HAP-1 (cell line): ENCODE measurements at regions not wholly inside any gene's neighbourhood (a gene's known extent, or its start where the extent isn't known, plus 50 kb on each side); places are given as distances from the start of the nearest gene placed in this dataset.
"Not testable (repeated sequence)": the region's sequence is repeated elsewhere in the genome, so short reads cannot be mapped to it uniquely, and the experiment has no call there.

Source experiments
- DNase-seq, 2 experiments: peaks; one replicate each; pipeline ENCODE4 v3.0.0-alpha.2; 2016 to 2020; ENCODE audit warnings: low spot score in 2 of 2
- H3K27me3 ChIP-seq: fragments of 250-450 bp; sonication (Bioruptor Pico); 2 replicates; pipeline ENCODE4 v1.5.1; 2020; ENCODE audit warnings: low read depth, mild to moderate bottlenecking, moderate library complexity
- H3K36me3 ChIP-seq: fragments of 250-450 bp; sonication (Bioruptor Pico); replicated peaks from 2 replicates; pipeline ENCODE4 v1.5.1; 2020; ENCODE audit warnings: mild to moderate bottlenecking
- H3K4me1 ChIP-seq: fragments of 250-450 bp; sonication (Bioruptor Pico); 2 replicates; pipeline ENCODE4 v1.5.1; 2020; ENCODE audit warnings: mild to moderate bottlenecking
- H3K4me3 ChIP-seq: fragments of 250-450 bp; sonication (Bioruptor Pico); 2 replicates; pipeline ENCODE4 v1.5.1; 2020; ENCODE audit warnings: mild to moderate bottlenecking, moderate library complexity
- H3K9me3 ChIP-seq: fragments of 250-450 bp; sonication (Bioruptor Pico); 2 replicates; pipeline ENCODE4 v1.5.1; 2020; ENCODE audit warnings: mild to moderate bottlenecking, moderate library complexity
- in situ Hi-C: fragments of 300-500 bp; cut with MboI; formaldehyde crosslinking; loops from 3 replicates; pipeline ENCODE4 v1.14.3; 2020; ENCODE audit warnings: low sequenced_read_pairs, inconsistent platforms, mixed read lengths

GRCh38 chr3:23729362-23729761 lies 76.4 kb upstream of the UBE2E1 start:
- in situ Hi-C loops, H3K9me3 ChIP-seq, H3K4me3 ChIP-seq, H3K27me3 ChIP-seq, H3K36me3 ChIP-seq: not testable (repeated sequence)
- peak in 1 of 2 experiments; percentile 26 for DNase-seq
- peaks cover 18% of the 10 kb centered on the region for H3K4me1 ChIP-seq

- peaks cover 19% of the 10 kb centered on the region for H3K4me1 ChIP-seq
- DNase-seq: no peak
- in situ Hi-C loops: no loop called here
- H3K9me3 ChIP-seq: no peaks in the 10 kb centered on the region
- H3K27me3 ChIP-seq: no peaks in the 10 kb centered on the region
- H3K36me3 ChIP-seq: no peaks in the 10 kb centered on the region
- H3K4me3 ChIP-seq: no peak overlapping the region
Measured at GRCh38 chr3:23734481-23734880, 71.3 kb upstream of the UBE2E1 start.

- Histone ChIP-seq H3K4me3 (no peak overlapping the region), H3K4me1 (peaks cover 20% of the 10 kb centered on the region), H3K36me3 (no peaks in the 10 kb centered on the region), H3K27me3 (no peaks in the 10 kb centered on the region), H3K9me3 (no peaks in the 10 kb centered on the region)
- in situ Hi-C loops: no loop called here
- no peak for DNase-seq
Measured at GRCh38 chr3:23735062-23735461, 70.7 kb upstream of the UBE2E1 start.

- DNase-seq: peak in 1 of 2 experiments; percentile 52
- H3K36me3 ChIP-seq: no peaks in the 10 kb centered on the region
- in situ Hi-C loops: no loop called here
Measured at GRCh38 chr3:23735535-23736326, 70.0 kb upstream of the UBE2E1 start.

GRCh38 chr3:23738944-23739343 lies 66.8 kb upstream of the UBE2E1 start:
- H3K36me3 ChIP-seq: no peaks in the 10 kb centered on the region
- no peaks in the 10 kb centered on the region for H3K9me3 ChIP-seq
- in situ Hi-C loops: no loop called here
- peaks cover 25% of the 10 kb centered on the region for H3K4me1 ChIP-seq
- H3K27me3 ChIP-seq: no peaks in the 10 kb centered on the region
- peak in 1 of 2 experiments; percentile 50 for DNase-seq
- H3K4me3 ChIP-seq: no peak overlapping the region

More at GRCh38 chr3:23735535-23736326, 70.0 kb upstream of the UBE2E1 start:
- Histone ChIP-seq H3K9me3 (no peaks in the 10 kb centered on the region), H3K27me3 (no peaks in the 10 kb centered on the region), H3K4me1 (peaks cover 25% of the 10 kb centered on the region), H3K4me3 (no peak overlapping the region)

GRCh38 chr3:23739536-23739935 lies 66.2 kb upstream of the UBE2E1 start:
- Histone ChIP-seq H3K27me3 (no peaks in the 10 kb centered on the region), H3K4me1 (peaks cover 25% of the 10 kb centered on the region), H3K36me3 (no peaks in the 10 kb centered on the region), H3K4me3 (no peak overlapping the region), H3K9me3 (no peaks in the 10 kb centered on the region)
- DNase-seq: no peak
- in situ Hi-C loops: no loop called here

GRCh38 chr3:23740517-23740965 lies 65.2 kb upstream of the UBE2E1 start:
- Histone ChIP-seq H3K4me1 (peaks cover 23% of the 10 kb centered on the region), H3K36me3 (no peaks in the 10 kb centered on the region), H3K9me3 (no peaks in the 10 kb centered on the region), H3K27me3 (no peaks in the 10 kb centered on the region), H3K4me3 (no peak overlapping the region)
- DNase-seq: no peak
- in situ Hi-C loops: no loop called here

- DNase-seq: no peak
- in situ Hi-C loops: no loop called here
- no peak overlapping the region for H3K4me3 ChIP-seq
Measured at GRCh38 chr3:23741036-23741706, 64.6 kb upstream of the UBE2E1 start.

GRCh38 chr3:23743141-23743784 lies 62.5 kb upstream of the UBE2E1 start:
- no peak for DNase-seq
- H3K27me3 ChIP-seq: no peaks in the 10 kb centered on the region
- H3K36me3 ChIP-seq: no peaks in the 10 kb centered on the region
- in situ Hi-C loops: no loop called here
- H3K4me1 ChIP-seq: peaks cover 23% of the 10 kb centered on the region
- H3K9me3 ChIP-seq: no peaks in the 10 kb centered on the region
- H3K4me3 ChIP-seq: no peak overlapping the region

More at GRCh38 chr3:23741036-23741706, 64.6 kb upstream of the UBE2E1 start:
- Histone ChIP-seq H3K36me3 (no peaks in the 10 kb centered on the region), H3K9me3 (no peaks in the 10 kb centered on the region), H3K27me3 (no peaks in the 10 kb centered on the region), H3K4me1 (peaks cover 20% of the 10 kb centered on the region)

- no peak for DNase-seq
- peaks cover 9% of the 10 kb centered on the region for H3K4me1 ChIP-seq
- no peak overlapping the region for H3K4me3 ChIP-seq
- no peaks in the 10 kb centered on the region for H3K36me3 ChIP-seq
- no peaks in the 10 kb centered on the region for H3K9me3 ChIP-seq
- in situ Hi-C loops: no loop called here
- H3K27me3 ChIP-seq: no peaks in the 10 kb centered on the region
Measured at GRCh38 chr3:23746441-23746840, 59.3 kb upstream of the UBE2E1 start.

GRCh38 chr3:23747841-23748240 lies 57.9 kb upstream of the UBE2E1 start:
- Histone ChIP-seq H3K4me3 (no peak overlapping the region), H3K36me3 (no peaks in the 10 kb centered on the region), H3K4me1 (peaks cover 16% of the 10 kb centered on the region), H3K27me3 (no peaks in the 10 kb centered on the region), H3K9me3 (no peaks in the 10 kb centered on the region)
- in situ Hi-C loops: no loop called here
- no peak for DNase-seq

GRCh38 chr3:23748398-23749110 lies 57.2 kb upstream of the UBE2E1 start:
- in situ Hi-C loops: no loop called here
- H3K4me3 ChIP-seq: no peak overlapping the region
- H3K4me1 ChIP-seq: peaks cover 16% of the 10 kb centered on the region
- no peak for DNase-seq
- H3K36me3 ChIP-seq: no peaks in the 10 kb centered on the region
- H3K27me3 ChIP-seq: no peaks in the 10 kb centered on the region
- H3K9me3 ChIP-seq: no peaks in the 10 kb centered on the region

- no peaks in the 10 kb centered on the region for H3K9me3 ChIP-seq
- DNase-seq: no peak
- in situ Hi-C loops: no loop called here
- no peak overlapping the region for H3K4me3 ChIP-seq
- peaks cover 16% of the 10 kb centered on the region for H3K4me1 ChIP-seq
- H3K36me3 ChIP-seq: no peaks in the 10 kb centered on the region
- no peaks in the 10 kb centered on the region for H3K27me3 ChIP-seq
Measured at GRCh38 chr3:23749609-23750008, 56.1 kb upstream of the UBE2E1 start.
